H1 (cell line): ENCODE measurements at regions not wholly inside any gene's neighbourhood (a gene's known extent, or its start where the extent isn't known, plus 50 kb on each side); places are given as distances from the start of the nearest gene placed in this dataset.

Source experiments
- CEBPB ChIP-seq: IDR thresholded peaks from 2 replicates; pipeline ENCODE4 v1.6.1; 2012; ENCODE audit warnings: low read depth, low read length
- CHD1 ChIP-seq: IDR thresholded peaks from 2 replicates; pipeline ENCODE4 v1.6.1; 2012; ENCODE audit warnings: low read depth, low read length, improper control_type of control experiment
- HDAC6 ChIP-seq: IDR thresholded peaks from one replicate; pipeline ENCODE4 v1.7.1; 2012; ENCODE audit warnings: low read depth, mild to moderate bottlenecking, inconsistent platforms, low read length, moderate library complexity
- KDM1A ChIP-seq: fragments of 200-600, 300-600 bp; sonication (generic); IDR thresholded peaks from 2 replicates; pipeline ENCODE4 v1.7.1; 2016; ENCODE audit warnings: mild to moderate bottlenecking, low read length, borderline replicate concordance
- KDM4A ChIP-seq: IDR thresholded peaks from one replicate; pipeline ENCODE4 v1.7.1; 2012; ENCODE audit warnings: low read depth, mild to moderate bottlenecking, moderate library complexity, low read length, inconsistent platforms; ENCODE audit not compliant: severe bottlenecking
- NANOG ChIP-seq: IDR thresholded peaks from 2 replicates; pipeline ENCODE4 v1.6.1; 2011; ENCODE audit warnings: low read length, low read depth, mild to moderate bottlenecking, inconsistent platforms; ENCODE audit not compliant: insufficient read depth, poor library complexity, severe bottlenecking
- PHF8 ChIP-seq: fragments of 200-600 bp; sonication (generic); conservative IDR thresholded peaks from 2 replicates; pipeline ENCODE4 v1.7.1; 2012; ENCODE audit warnings: low read depth, mild to moderate bottlenecking, inconsistent platforms, low read length, moderate library complexity
- RBBP5 ChIP-seq: IDR thresholded peaks from 2 replicates; pipeline ENCODE4 v1.7.1; 2012; ENCODE audit warnings: low read depth, mild to moderate bottlenecking, inconsistent platforms, low read length, moderate library complexity, borderline replicate concordance
- SP4 ChIP-seq: IDR thresholded peaks from 2 replicates; pipeline ENCODE4 v1.6.1; 2012; ENCODE audit warnings: low read length, inconsistent platforms
- YY1 ChIP-seq: IDR thresholded peaks from 2 replicates; pipeline ENCODE4 v1.6.1; 2011; ENCODE audit warnings: low read depth, mild to moderate bottlenecking, low read length
- TF ChIP-seq, protein P1 (sequence below): fragments of 300-600 bp; sonication (generic); IDR thresholded peaks from 2 replicates; pipeline ENCODE4 v1.7.1; 2012; ENCODE audit warnings: low read length, moderate library complexity, mild to moderate bottlenecking, inconsistent platforms; ENCODE audit not compliant: insufficient replicate concordance
- TF ChIP-seq, protein P2 (sequence below): IDR thresholded peaks from 2 replicates; pipeline ENCODE4 v1.6.1; 2012; ENCODE audit warnings: inconsistent platforms

DNA sequence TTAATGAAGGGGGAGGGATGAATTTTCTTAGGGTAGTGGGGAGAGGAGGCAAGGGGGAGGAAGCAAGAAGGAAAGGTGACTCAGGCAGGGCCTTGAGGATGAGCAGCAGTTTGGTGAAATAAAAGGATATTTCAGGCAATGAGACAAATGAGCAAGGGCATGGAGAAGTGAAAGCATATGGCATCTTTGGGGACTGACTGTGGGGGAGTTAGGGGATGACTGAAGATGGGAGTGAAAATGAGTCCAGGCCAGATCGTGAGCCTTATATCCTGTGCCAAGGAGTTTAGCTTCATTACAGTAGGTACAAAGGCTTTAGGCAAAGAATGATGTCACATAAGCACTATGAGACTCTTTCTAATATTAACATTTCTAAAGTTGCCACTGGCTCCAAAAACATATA is 51.9 kb downstream of the ILRUN start (continued):
- TF ChIP-seq, protein P1, sequence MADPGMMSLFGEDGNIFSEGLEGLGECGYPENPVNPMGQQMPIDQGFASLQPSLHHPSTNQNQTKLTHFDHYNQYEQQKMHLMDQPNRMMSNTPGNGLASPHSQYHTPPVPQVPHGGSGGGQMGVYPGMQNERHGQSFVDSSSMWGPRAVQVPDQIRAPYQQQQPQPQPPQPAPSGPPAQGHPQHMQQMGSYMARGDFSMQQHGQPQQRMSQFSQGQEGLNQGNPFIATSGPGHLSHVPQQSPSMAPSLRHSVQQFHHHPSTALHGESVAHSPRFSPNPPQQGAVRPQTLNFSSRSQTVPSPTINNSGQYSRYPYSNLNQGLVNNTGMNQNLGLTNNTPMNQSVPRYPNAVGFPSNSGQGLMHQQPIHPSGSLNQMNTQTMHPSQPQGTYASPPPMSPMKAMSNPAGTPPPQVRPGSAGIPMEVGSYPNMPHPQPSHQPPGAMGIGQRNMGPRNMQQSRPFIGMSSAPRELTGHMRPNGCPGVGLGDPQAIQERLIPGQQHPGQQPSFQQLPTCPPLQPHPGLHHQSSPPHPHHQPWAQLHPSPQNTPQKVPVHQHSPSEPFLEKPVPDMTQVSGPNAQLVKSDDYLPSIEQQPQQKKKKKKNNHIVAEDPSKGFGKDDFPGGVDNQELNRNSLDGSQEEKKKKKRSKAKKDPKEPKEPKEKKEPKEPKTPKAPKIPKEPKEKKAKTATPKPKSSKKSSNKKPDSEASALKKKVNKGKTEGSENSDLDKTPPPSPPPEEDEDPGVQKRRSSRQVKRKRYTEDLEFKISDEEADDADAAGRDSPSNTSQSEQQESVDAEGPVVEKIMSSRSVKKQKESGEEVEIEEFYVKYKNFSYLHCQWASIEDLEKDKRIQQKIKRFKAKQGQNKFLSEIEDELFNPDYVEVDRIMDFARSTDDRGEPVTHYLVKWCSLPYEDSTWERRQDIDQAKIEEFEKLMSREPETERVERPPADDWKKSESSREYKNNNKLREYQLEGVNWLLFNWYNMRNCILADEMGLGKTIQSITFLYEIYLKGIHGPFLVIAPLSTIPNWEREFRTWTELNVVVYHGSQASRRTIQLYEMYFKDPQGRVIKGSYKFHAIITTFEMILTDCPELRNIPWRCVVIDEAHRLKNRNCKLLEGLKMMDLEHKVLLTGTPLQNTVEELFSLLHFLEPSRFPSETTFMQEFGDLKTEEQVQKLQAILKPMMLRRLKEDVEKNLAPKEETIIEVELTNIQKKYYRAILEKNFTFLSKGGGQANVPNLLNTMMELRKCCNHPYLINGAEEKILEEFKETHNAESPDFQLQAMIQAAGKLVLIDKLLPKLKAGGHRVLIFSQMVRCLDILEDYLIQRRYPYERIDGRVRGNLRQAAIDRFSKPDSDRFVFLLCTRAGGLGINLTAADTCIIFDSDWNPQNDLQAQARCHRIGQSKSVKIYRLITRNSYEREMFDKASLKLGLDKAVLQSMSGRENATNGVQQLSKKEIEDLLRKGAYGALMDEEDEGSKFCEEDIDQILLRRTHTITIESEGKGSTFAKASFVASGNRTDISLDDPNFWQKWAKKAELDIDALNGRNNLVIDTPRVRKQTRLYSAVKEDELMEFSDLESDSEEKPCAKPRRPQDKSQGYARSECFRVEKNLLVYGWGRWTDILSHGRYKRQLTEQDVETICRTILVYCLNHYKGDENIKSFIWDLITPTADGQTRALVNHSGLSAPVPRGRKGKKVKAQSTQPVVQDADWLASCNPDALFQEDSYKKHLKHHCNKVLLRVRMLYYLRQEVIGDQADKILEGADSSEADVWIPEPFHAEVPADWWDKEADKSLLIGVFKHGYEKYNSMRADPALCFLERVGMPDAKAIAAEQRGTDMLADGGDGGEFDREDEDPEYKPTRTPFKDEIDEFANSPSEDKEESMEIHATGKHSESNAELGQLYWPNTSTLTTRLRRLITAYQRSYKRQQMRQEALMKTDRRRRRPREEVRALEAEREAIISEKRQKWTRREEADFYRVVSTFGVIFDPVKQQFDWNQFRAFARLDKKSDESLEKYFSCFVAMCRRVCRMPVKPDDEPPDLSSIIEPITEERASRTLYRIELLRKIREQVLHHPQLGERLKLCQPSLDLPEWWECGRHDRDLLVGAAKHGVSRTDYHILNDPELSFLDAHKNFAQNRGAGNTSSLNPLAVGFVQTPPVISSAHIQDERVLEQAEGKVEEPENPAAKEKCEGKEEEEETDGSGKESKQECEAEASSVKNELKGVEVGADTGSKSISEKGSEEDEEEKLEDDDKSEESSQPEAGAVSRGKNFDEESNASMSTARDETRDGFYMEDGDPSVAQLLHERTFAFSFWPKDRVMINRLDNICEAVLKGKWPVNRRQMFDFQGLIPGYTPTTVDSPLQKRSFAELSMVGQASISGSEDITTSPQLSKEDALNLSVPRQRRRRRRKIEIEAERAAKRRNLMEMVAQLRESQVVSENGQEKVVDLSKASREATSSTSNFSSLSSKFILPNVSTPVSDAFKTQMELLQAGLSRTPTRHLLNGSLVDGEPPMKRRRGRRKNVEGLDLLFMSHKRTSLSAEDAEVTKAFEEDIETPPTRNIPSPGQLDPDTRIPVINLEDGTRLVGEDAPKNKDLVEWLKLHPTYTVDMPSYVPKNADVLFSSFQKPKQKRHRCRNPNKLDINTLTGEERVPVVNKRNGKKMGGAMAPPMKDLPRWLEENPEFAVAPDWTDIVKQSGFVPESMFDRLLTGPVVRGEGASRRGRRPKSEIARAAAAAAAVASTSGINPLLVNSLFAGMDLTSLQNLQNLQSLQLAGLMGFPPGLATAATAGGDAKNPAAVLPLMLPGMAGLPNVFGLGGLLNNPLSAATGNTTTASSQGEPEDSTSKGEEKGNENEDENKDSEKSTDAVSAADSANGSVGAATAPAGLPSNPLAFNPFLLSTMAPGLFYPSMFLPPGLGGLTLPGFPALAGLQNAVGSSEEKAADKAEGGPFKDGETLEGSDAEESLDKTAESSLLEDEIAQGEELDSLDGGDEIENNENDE: no peak
- TF ChIP-seq, protein P2, sequence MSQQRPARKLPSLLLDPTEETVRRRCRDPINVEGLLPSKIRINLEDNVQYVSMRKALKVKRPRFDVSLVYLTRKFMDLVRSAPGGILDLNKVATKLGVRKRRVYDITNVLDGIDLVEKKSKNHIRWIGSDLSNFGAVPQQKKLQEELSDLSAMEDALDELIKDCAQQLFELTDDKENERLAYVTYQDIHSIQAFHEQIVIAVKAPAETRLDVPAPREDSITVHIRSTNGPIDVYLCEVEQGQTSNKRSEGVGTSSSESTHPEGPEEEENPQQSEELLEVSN: no peak
- TF ChIP-seq CEBPB: no peak
- no peak for TF ChIP-seq CHD1
- TF ChIP-seq KDM4A: no peak
- no peak for TF ChIP-seq RBBP5
- TF ChIP-seq KDM1A: no peak
- TF ChIP-seq SP4: no peak
- TF ChIP-seq HDAC6: no peak
- no peak for TF ChIP-seq YY1
- no peak for TF ChIP-seq NANOG
- no peak for TF ChIP-seq PHF8
